CD1c-positive myeloid dendritic cell (primary cell): ENCODE measurements at regions not wholly inside any gene's neighbourhood (a gene's known extent, or its start where the extent isn't known, plus 50 kb on each side); places are given as distances from the start of the nearest gene placed in this dataset.
"Not testable (repeated sequence)": the region's sequence is repeated elsewhere in the genome, so short reads cannot be mapped to it uniquely, and the experiment has no call there.

Experiments used
- DNase-seq: peaks from one replicate; pipeline ENCODE4 v3.0.0-alpha.2; 2016; ENCODE audit errors: extremely low spot score

GRCh38 chr12:74254784-74255183 is 282.9 kb upstream of the ATXN7L3B start:
- DNase-seq = no peak

- no peak for DNase-seq
These were observed 278.4 kb upstream of the ATXN7L3B start for GRCh38 chr12:74259199-74259598.

- no peak for DNase-seq
These were observed 272.9 kb upstream of the ATXN7L3B start for GRCh38 chr12:74264692-74265091.

- DNase-seq = not testable (repeated sequence)
These were observed 268.3 kb upstream of the ATXN7L3B start for GRCh38 chr12:74269355-74269754.

GRCh38 chr12:74280156-74280655 is 257.4 kb upstream of the ATXN7L3B start:
- no peak for DNase-seq

- DNase-seq = not testable (repeated sequence)
These were observed 256.0 kb upstream of the ATXN7L3B start for GRCh38 chr12:74281401-74282180.

GRCh38 chr12:74283646-74284045 is 254.0 kb upstream of the ATXN7L3B start:
- DNase-seq = no peak

- DNase-seq = no peak
These were observed 251.9 kb upstream of the ATXN7L3B start for GRCh38 chr12:74285773-74286172.

GRCh38 chr12:74286254-74286653 is 251.4 kb upstream of the ATXN7L3B start:
- no peak for DNase-seq

- DNase-seq = no peak
These were observed 245.1 kb upstream of the ATXN7L3B start for GRCh38 chr12:74292351-74293194.

GRCh38 chr12:74293689-74294131 is 243.9 kb upstream of the ATXN7L3B start:
- DNase-seq = no peak

- no peak for DNase-seq
These were observed 220.5 kb upstream of the ATXN7L3B start for GRCh38 chr12:74317078-74317601.

GRCh38 chr12:74317741-74318140 is 219.9 kb upstream of the ATXN7L3B start:
- no peak for DNase-seq

- no peak for DNase-seq
These were observed 217.7 kb upstream of the ATXN7L3B start for GRCh38 chr12:74319886-74320285.

- no peak for DNase-seq
These were observed 216.3 kb upstream of the ATXN7L3B start for GRCh38 chr12:74321381-74321780.

- DNase-seq = no peak
These were observed 214.8 kb upstream of the ATXN7L3B start for GRCh38 chr12:74322792-74323191.

GRCh38 chr12:74328623-74329022 is 209.0 kb upstream of the ATXN7L3B start:
- DNase-seq = no peak

- no peak for DNase-seq
These were observed 202.9 kb upstream of the ATXN7L3B start for GRCh38 chr12:74334780-74335179.

GRCh38 chr12:74337951-74338350 is 199.7 kb upstream of the ATXN7L3B start:
- DNase-seq = no peak

- no peak for DNase-seq
These were observed 198.4 kb upstream of the ATXN7L3B start for GRCh38 chr12:74339211-74339610.

- no peak for DNase-seq
These were observed 187.7 kb upstream of the ATXN7L3B start for GRCh38 chr12:74349925-74350324.

GRCh38 chr12:74365178-74365964 is 172.3 kb upstream of the ATXN7L3B start:
- DNase-seq = no peak
